ENCODE measurements at regions not wholly inside any gene's neighbourhood (a gene's known extent, or its start where the extent isn't known, plus 50 kb on each side); places are given as distances from the start of the nearest gene placed in this dataset.

DNA sequence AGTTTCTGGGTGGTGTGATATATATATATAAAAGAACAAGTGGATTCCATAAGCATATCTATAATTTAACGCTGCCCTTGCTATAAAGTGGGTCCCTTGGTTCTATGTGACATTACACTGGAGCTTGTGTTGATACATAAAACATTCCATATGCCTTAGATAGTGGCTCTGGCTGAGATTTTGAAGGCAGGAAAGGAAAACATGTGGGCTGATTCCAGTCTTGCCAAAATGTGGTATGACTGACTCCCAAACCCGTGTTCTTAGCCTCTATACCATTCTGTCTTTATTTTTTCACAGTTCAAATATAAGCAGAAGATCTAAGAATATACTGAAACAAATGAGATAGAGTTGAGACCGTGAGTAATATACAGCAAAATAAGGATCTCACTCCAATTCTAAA, 522.8 kb upstream of the LRRC4C start:
- no peak for FAIRE-seq

DNA sequence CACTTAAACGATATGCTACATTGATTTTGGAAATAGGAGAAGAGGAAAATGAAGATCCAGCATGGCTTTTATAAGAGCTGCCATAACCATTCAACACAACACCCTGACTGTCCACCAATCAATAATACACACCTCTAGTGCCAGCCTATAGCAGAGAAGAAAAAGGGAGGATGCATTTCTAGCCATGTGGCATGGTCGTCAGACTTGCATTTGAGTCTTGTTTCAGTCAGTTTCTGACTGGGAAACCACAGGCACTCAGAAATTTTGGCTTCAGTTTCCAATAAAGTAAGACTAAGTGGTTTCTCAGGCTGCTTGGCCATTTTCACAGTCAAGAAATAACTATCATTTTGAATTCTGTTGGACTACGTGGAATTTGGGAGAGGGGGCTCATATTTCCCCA, 523.5 kb upstream of the LRRC4C start:
- FAIRE-seq: no peak

DNA sequence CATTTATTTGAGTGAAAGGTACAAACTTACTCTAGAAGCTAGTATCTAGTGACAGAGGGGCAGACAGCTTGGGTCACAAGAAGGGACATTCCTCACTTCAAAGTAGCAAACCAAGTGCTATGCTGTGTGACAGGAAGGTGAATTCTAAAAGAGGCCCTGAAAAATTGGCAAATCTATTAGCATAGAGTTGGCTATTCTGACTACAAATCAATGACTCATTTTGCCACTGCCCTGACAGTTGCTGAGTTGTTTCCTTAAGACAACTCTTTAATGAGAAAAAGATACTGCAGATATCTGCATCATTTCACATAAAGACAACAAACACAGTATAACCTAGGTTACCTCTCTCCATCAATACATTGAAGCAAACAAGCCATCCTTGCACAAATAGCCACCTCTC, 524.0 kb upstream of the LRRC4C start:
- FAIRE-seq: no peak

DNA sequence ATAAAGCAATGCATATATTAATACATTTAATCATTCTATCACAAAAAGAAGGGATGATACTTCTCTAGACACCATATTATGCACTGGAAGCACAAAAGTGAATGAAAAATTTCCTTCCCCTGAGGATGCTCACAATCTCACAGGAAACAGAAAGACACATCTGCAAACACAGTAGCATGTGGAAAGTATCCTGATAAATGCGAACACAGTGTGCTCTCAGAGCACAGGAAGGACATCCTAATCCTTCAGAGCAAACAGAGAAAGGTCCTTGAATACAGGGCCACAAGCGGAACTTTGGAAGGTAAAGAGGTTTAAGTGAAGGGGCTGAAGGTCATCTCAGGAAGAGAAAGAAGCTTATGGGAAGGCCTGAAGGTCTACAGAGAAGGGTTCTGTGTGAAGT, 524.6 kb upstream of the LRRC4C start:
- FAIRE-seq: no peak

DNA sequence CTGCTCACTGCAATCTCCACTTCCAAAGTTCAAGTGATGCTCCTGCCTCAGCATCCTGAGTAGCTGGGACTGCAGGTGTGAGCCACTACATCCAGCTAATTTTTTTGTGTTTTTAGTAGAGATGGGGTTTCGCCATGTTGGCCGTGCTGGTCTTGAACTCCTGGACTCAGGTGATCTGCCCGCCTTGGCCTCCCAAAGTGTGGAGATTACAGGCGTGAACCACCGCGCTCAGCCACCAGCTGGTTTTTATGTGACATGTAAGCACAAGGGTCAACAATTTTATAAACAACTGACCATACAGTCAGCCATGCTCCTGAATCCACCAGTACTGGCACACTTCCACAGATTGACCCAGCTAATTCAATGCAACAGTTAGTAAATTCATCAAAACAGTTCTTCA, 526.3 kb upstream of the LRRC4C start:
- no peak for FAIRE-seq

- no peak for FAIRE-seq
Observed at GRCh38 chr11:41988951-41989572, 529.6 kb upstream of the LRRC4C start.

DNA sequence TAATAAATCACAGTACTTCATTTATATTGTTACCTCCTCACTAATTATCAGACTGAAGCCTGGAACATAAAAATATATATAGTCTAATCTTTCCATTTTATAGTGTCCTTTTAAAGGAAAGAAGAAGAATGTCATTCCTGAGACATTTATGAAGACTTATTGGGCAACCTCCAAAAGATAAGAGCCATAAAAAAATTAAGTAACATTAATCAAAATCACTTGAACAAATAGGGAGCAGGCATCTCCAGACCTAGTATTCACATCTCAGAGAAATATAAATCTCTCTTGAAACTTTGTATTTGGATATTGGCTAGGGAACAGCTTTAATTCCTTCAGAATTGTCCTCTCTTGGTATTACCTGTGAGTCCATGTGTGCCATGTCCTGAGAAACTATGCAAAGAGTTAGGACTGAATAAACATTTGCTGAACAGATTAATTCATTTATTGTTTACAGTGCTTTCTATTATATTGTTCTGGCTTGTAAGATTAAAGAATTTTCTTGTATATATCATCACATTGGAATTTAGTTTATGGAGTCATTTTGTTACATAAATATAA, 530.5 kb upstream of the LRRC4C start:
- no peak for FAIRE-seq

GRCh38 chr11:41996533-41996932, 537.1 kb upstream of the LRRC4C start:
- no peak for FAIRE-seq

GRCh38 chr11:41997844-41998401, 538.5 kb upstream of the LRRC4C start:
- no peak for FAIRE-seq

- no peak for FAIRE-seq
Observed at GRCh38 chr11:41999066-41999465, 539.6 kb upstream of the LRRC4C start.

- no peak for FAIRE-seq
Observed at GRCh38 chr11:42003801-42004200, 544.3 kb upstream of the LRRC4C start.

GRCh38 chr11:42006766-42007165, 547.3 kb upstream of the LRRC4C start:
- FAIRE-seq: no peak

GRCh38 chr11:42012271-42012670, 552.8 kb upstream of the LRRC4C start:
- FAIRE-seq: no peak

DNA sequence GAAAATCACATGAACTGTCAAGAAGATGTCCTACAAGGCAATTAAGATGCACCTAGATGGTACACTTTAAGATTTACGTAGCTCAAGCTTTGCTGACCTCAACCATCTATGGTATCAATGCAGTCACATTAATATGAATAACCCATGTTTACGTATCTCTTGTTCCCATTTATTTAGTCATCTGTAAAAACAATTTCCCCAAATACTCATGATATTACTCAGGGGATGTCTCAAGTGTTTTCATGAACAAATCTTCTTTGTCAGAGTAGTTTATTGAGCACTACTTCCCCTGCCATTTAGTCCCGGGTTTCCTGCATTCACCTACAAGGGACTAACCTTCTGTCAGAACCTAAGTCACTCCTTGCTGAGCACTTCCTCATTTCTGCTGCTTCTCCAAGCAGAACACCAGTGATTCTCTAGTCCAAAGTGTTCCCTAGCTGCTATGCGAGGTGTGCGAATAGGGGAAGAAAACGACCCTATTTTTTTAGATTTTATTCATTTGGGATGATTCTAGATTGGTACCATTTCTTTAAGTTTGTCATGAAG, 554.3 kb upstream of the LRRC4C start:
- FAIRE-seq: no peak

DNA sequence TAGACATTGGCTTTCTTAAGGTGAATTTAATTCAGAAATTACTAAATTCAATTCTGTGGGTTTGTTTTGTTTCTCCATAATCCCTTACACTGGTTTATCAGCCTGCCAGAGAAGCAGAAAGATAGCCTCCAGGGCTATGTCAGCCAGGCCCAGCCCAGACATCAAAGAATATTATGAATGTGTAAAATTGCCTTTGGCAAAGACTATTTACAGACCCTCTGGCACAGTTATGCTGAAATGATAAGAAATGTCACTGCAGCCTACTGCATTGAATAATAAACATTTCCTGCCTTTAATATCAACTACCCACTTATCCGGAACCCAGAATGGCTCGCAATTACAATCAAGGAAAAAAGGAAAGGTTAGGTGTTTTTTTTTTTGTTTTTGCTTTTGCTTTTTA, 562.5 kb upstream of the LRRC4C start:
- no peak for FAIRE-seq

DNA sequence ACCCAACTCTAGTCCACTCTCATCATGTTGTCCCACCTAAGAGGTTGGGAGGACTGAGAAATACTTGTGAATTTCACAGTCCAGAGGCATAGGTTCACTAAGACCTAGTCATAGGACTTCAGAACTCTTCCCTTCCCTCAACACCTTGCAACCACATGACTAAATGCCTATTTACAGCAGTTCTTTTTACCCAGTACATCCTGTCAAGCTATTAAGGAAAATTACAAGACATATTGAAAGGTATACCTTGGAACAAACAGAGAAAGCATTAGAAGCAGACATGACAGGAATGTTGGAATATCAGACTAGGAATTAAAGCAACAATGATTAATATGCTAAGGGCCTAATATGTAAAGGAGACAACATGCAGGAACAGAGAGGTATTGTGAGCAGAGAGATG, 563.8 kb upstream of the LRRC4C start:
- FAIRE-seq: no peak

DNA sequence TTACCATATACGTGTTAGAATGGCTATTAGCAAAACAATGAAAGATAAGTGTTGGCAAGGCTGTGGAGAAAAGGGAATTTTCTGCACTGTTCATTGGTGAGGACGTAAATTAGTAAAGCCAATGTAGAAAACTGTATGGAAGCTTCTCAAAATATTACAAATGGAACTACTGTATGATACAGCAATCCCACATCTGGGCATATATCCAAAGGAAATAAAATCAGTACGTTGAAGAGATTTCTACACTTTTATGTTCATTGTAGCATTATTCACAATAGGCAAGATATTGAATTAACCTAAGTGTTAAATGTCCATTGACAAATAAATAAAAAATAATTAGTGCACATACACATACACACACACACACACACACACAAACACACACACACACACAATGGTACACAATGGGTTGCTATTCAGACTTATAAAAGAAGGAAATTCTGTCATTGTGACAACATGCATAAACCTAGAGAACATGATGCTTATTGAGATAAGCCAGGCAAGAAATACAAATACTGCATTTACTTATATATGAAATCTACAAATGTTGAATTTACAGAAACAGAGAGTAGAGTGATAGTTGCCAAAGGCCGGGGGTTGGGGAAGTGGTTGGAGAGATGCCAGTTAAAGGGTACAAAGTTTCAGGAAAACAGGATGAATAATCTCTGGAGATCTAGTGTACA, 565.8 kb upstream of the LRRC4C start:
- FAIRE-seq: no peak

GRCh38 chr11:42034826-42035225, 575.4 kb upstream of the LRRC4C start:
- no peak for FAIRE-seq

- no peak for FAIRE-seq
Observed at GRCh38 chr11:42036201-42036600, 576.7 kb upstream of the LRRC4C start.

DNA sequence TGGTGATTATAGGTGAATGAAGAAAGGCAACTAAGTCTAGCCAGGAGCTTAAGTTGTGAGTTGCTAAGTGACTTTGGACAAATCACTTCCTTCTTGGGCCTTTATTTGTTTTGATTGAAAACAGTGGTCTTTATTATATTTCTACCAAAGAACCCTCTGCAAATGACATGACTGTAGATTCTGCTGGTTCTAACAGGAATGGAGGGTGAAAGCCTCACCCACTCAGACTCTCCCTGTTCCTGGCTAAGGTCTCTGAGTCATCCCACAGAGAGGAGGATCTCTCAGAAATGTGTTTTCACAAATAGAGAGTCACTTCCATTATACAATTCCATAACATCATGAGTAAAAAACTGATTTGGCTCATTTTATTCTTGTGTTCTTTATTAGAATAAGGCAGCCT, 583.9 kb upstream of the LRRC4C start:
- FAIRE-seq: no peak

DNA sequence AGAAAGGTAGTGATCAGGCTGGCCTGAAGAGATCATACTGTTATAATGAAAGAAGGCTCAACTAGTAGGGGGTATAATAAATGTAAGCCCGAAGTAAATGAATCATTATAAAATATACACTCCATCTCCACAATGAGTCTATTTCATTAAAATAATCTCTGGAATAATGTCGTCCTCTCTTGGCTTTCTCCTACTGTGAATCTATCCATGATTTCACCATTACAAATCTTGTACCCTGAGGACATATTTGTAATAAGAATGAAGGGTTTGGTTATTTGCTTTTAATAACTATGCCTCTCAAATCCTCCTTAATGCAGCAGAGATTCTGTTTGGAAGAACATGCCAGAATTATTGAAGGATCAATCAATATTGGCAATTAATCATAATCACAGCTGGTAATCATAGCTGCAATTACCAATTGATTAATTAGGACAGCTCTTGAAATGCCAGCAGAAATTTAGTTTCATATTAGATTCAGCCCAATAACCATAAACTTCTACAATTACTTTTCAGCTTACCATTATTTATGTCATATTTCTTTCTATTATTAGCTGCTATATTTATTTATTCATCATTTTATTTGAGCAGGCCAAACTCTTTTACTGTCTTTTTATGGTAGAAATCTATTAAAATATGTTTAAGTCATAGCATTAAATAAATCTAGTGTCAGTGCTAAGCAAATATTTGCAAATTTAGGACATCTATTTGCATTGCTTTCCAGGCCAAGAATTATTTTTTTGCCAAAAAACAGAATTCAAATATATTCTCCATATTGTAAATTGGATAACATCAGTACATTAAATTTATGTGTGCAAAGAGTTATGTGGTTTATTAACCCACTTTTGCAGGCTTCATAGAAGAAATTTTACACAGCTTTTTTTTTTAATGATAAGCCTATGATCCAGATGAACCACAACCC, 588.4 kb upstream of the LRRC4C start:
- FAIRE-seq: no peak

- no peak for FAIRE-seq
Observed at GRCh38 chr11:42049186-42049585, 589.7 kb upstream of the LRRC4C start.

DNA sequence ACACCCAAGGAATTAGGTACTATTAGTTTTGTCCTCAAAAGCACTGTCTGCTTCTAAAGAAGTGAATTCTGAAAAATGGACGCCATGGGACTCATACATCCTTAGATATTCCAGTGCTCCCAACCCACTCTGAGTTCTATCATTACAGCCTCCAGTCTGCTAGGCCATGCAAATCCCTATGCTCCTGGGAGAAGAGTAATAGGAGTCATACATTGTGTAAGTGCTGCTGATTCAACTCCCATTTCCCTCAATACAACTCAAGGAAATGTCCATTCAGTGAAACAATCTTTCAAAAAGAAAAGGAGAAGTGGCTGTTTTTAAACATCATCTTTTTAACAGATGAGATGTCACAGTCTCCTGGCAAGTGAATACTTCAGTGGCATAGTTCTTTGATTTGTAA, 590.2 kb upstream of the LRRC4C start:
- FAIRE-seq: no peak
